HUDEP-2 (cell line): ENCODE measurements at regions not wholly inside any gene's neighbourhood (a gene's known extent, or its start where the extent isn't known, plus 50 kb on each side); places are given as distances from the start of the nearest gene placed in this dataset.
A peak's percentile ranks its signal among the peaks of the same experiment; 100 is the strongest.

ENCODE experiments used
- DNase-seq, 76 experiments: peaks; one replicate each; lab custom pipeline; 2025; ENCODE audit not compliant: unreplicated experiment in 76 of 76; lab: John Stamatoyannopoulos, UW

GRCh38 chr19:32220951-32221350 is 124.5 kb upstream of the ZNF507 start:
- no peak for DNase-seq

- DNase-seq = no peak
Measured at GRCh38 chr19:32222556-32222955, 122.9 kb upstream of the ZNF507 start.

GRCh38 chr19:32223106-32223505 is 122.3 kb upstream of the ZNF507 start:
- no peak for DNase-seq

- peak in 17 of 76 experiments; percentile 5 to 53 (median 19) for DNase-seq
Measured at GRCh38 chr19:32223595-32224370, 121.6 kb upstream of the ZNF507 start.

- DNase-seq = peak in 53 of 76 experiments; percentile 6 to 73 (median 46)
Measured at GRCh38 chr19:32224371-32225244, 120.8 kb upstream of the ZNF507 start.

GRCh38 chr19:32227561-32228165 is 117.7 kb upstream of the ZNF507 start:
- no peak for DNase-seq

GRCh38 chr19:32230441-32230840 is 115.0 kb upstream of the ZNF507 start:
- no peak for DNase-seq

GRCh38 chr19:32231020-32231419 is 114.4 kb upstream of the ZNF507 start:
- DNase-seq = no peak

GRCh38 chr19:32231691-32232090 is 113.7 kb upstream of the ZNF507 start:
- DNase-seq = no peak

- no peak for DNase-seq
Measured at GRCh38 chr19:32232449-32232848, 113.0 kb upstream of the ZNF507 start.

- DNase-seq = peak in 5 of 76 experiments; percentile 5 to 29 (median 9)
Measured at GRCh38 chr19:32233091-32233490, 112.3 kb upstream of the ZNF507 start.

GRCh38 chr19:32233885-32234284 is 111.5 kb upstream of the ZNF507 start:
- no peak for DNase-seq

- no peak for DNase-seq
Measured at GRCh38 chr19:32234663-32235217, 110.7 kb upstream of the ZNF507 start.

GRCh38 chr19:32238076-32238475 is 107.3 kb upstream of the ZNF507 start:
- no peak for DNase-seq

GRCh38 chr19:32240316-32240715 is 105.1 kb upstream of the ZNF507 start:
- no peak for DNase-seq

GRCh38 chr19:32241306-32241705 is 104.1 kb upstream of the ZNF507 start:
- no peak for DNase-seq

- DNase-seq = no peak
Measured at GRCh38 chr19:32241932-32242710, 103.3 kb upstream of the ZNF507 start.

- DNase-seq = no peak
Measured at GRCh38 chr19:32246006-32246405, 99.4 kb upstream of the ZNF507 start.

- DNase-seq = no peak
Measured at GRCh38 chr19:32251634-32252332, 93.6 kb upstream of the ZNF507 start.

- DNase-seq = no peak
Measured at GRCh38 chr19:32252333-32252669, 93.1 kb upstream of the ZNF507 start.
